ENCODE measurements at regions not wholly inside any gene's neighbourhood (a gene's known extent, or its start where the extent isn't known, plus 50 kb on each side); places are given as distances from the start of the nearest gene placed in this dataset.

DNA sequence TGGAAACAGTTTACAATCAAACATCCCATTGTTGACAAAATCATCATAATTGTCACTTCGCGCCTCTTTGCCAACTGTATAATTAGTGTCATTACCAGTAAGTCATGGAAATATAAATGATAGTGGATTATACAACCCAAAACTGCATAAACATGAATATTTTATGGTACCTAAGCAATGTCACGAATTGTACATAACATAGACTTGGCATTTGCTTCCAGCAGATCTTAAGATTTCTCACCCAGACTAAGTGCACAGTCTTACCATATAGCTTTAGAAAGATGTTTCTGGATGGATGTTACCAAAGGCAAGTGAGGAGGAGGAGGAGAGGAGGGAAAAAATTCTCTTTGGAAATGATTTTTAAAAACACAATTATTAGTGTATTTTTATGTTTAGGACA is 113.4 kb upstream of the TAS2R1 start:
- H3K4me1 ChIP-seq (ENCODE audit: insufficient read depth, low read length), result no peaks in the 10 kb centered on the region

More for the DNA sequence above, 113.4 kb upstream of the TAS2R1 start:
- Histone ChIP-seq H3K27ac (ENCODE audit: insufficient read length, low read depth, low read length) (no peak overlapping the region), H4K8ac (replicated peaks; ENCODE audit: insufficient read length, low read depth, low read length) (no peak overlapping the region), H3T11ph (ENCODE audit: low read length) (no peak overlapping the region), H3K18ac (ENCODE audit: insufficient read length, low read depth, low read length) (no peak overlapping the region), H4K5ac (ENCODE audit: insufficient read length, low read depth, low read length) (no peak overlapping the region), H3K56ac (ENCODE audit: insufficient read length, low read depth, low read length) (no peak overlapping the region), H3K27me3 (ENCODE audit: insufficient read depth, low read length) (no peaks in the 10 kb centered on the region), H3K4me2 (ENCODE audit: insufficient read depth, insufficient read length, low read length) (no peak overlapping the region), H4K91ac (ENCODE audit: insufficient read length, low read depth, low read length) (no peak overlapping the region), H2BK20ac (ENCODE audit: low read depth, low read length, poor library complexity, severe bottlenecking) (no peak overlapping the region), H2BK12ac (ENCODE audit: insufficient read length, low read depth, low read length) (no peak overlapping the region), H3K9me3 (ENCODE audit: control insufficient read depth, low read depth, low read length) (no peaks in the 10 kb centered on the region), H3K14ac (ENCODE audit: insufficient read depth, low read length) (no peak overlapping the region), H3K79me2 (ENCODE audit: insufficient read depth, low read length) (no peaks in the 10 kb centered on the region), H2BK5ac (ENCODE audit: insufficient read length, low read length) (no peak overlapping the region), H2AFZ (ENCODE audit: low read length) (no peak overlapping the region), H2BK120ac (ENCODE audit: low read depth, low read length, poor library complexity, severe bottlenecking) (no peak overlapping the region), H4K20me1 (ENCODE audit: control insufficient read depth, insufficient read depth, insufficient read length) (no peaks in the 10 kb centered on the region), H3K79me1 (ENCODE audit: insufficient read depth, low read depth, low read length, poor library complexity, severe bottlenecking) (no peaks in the 10 kb centered on the region), H2BK15ac (ENCODE audit: low read depth, low read length) (no peak overlapping the region), H3K23ac (ENCODE audit: insufficient read length, low read depth, low read length) (no peak overlapping the region), H3K9ac (ENCODE audit: extremely low read depth, insufficient read length, low read length) (no peak overlapping the region), H2AK5ac (ENCODE audit: insufficient read length, low read length) (no peak overlapping the region), H3K4ac (ENCODE audit: low read depth, low read length) (no peak overlapping the region), H3K23me2 (ENCODE audit: insufficient read length, low read depth, low read length, poor library complexity, severe bottlenecking) (no peaks in the 10 kb centered on the region)
- TF ChIP-seq CTCF (conservative IDR thresholded peaks at IDR 0.05), result no peak
- WGBS (ENCODE audit: extremely low coverage, insufficient read length, low lambda C conversion rate), result no CpG with 5 or more reads among the region's 3 CpGs
- Mint-ChIP-seq H3K9me3 (peaks cover 0 to 13% of the 10 kb centered on the region in 2 experiments; a peak in 4 of 5 replicates), H3K4me1 (peaks cover 0 to 4% of the 10 kb centered on the region in 2 experiments; a peak in 2 of 4 replicates), H3K27me3 (ENCODE audit: low read depth) (no peaks in the 10 kb centered on the region; the same call in 1 of the 2 replicates), H3K36me3 (ENCODE audit: insufficient read depth in 1 of 3, low read depth in 3 of 3) (no peaks in the 10 kb centered on the region), H3K27ac (no peak overlapping the region), H3K4me3 (no peak overlapping the region)
- DNase-seq, result no peak
